Stimulated activated CD4-positive, alpha-beta T cell treated with anti-CD3 and anti-CD28 coated beads, Interleukin-4, amount 100 ng/mL, for 48 hours (primary cell): ENCODE measurements at regions not wholly inside any gene's neighbourhood (a gene's known extent, or its start where the extent isn't known, plus 50 kb on each side); places are given as distances from the start of the nearest gene placed in this dataset.
"Not testable (repeated sequence)": the region's sequence is repeated elsewhere in the genome, so short reads cannot be mapped to it uniquely, and the experiment has no call there.

Experiments
- DNase-seq, 2 donors: peaks; one replicate each; pipeline ENCODE4 v3.0.0-alpha.2; 2020; ENCODE audit warnings: low read depth in 2 of 2

- no peak for DNase-seq
Measured at GRCh38 chr2:16071039-16071864, 130.9 kb downstream of the MYCN start.

GRCh38 chr2:16070648-16070971 is 130.3 kb downstream of the MYCN start:
- no peak for DNase-seq

GRCh38 chr2:16069933-16070647 is 129.7 kb downstream of the MYCN start:
- DNase-seq: no peak

- no peak for DNase-seq
Measured at GRCh38 chr2:16069663-16069932, 129.2 kb downstream of the MYCN start.

DNA sequence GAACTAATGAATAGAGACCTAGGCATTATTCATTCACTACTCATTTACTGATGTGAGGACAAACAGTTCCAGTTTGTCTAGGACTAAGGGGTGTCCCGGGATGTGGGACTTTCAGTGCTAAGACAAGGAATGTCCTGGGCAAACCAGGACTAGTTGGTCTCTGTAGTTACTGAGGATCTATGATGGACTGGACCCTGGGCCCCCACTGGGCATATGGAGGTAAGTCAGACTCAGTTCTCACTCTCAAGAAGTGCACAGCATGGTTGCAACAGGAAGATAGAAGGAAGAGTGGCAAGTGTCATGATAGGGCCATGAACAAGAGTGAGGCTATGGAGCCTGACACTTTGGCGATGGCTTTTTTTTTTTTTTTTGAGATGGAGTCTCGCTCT is 128.2 kb downstream of the MYCN start:
- DNase-seq: no peak

- DNase-seq: no peak
Measured at GRCh38 chr2:16067866-16068551, 127.7 kb downstream of the MYCN start.

DNA sequence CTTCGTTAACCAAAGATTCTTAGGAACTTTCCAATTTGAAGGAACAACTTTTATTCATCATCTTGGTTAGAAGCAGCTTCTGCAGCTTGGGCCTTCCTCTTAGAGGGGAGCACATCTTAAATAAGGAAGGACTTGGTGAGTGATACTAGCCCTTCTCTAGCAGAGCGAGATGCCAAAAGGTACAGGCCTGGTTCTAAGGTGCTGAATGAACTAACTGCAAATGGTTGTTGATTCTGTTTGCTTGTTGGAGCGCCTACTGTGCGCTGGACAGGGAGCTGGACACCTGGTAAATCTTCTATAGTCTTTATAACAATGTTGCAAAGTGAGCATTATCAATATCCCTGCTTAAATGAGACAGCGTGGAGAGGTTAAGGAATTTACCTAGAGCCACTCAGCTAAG is 127.1 kb downstream of the MYCN start:
- no peak for DNase-seq

GRCh38 chr2:16067037-16067406 is 126.7 kb downstream of the MYCN start:
- DNase-seq: no peak

DNA sequence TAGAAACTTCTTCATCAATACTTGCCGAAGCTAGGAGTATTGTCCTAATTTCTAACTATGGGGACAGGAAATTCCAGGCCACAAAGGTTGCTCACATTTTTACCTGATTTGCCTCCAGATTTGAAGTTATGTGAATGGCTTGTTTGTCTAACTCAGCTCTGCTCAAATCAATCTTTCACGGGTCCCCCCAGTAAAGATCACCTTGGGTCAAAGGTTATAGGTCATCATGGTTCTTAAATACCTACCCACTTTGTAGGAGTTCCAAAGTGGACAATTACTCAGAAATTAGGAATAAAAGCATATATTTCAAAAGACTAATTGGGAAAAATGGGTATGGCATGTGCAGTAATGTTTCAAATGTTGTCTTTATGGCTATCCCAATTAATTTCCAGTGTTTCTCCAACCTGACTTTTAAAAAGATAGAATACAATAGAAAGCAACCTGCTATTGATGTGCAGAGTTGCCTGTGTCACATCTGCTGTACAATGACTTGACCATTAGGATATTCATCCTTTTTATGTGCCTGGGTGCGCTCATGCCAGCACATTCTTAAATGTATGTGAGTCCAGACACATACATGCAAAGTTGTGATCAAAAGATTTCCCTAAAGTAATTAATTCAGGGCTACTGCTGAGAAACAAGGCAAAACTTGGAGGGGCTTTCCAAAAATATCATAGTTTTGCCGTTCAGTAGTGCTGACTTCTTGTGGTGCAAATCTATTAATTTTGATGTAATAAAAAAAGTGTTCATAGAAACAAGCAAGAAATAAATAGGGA is 126.1 kb downstream of the MYCN start:
- no peak for DNase-seq

DNA sequence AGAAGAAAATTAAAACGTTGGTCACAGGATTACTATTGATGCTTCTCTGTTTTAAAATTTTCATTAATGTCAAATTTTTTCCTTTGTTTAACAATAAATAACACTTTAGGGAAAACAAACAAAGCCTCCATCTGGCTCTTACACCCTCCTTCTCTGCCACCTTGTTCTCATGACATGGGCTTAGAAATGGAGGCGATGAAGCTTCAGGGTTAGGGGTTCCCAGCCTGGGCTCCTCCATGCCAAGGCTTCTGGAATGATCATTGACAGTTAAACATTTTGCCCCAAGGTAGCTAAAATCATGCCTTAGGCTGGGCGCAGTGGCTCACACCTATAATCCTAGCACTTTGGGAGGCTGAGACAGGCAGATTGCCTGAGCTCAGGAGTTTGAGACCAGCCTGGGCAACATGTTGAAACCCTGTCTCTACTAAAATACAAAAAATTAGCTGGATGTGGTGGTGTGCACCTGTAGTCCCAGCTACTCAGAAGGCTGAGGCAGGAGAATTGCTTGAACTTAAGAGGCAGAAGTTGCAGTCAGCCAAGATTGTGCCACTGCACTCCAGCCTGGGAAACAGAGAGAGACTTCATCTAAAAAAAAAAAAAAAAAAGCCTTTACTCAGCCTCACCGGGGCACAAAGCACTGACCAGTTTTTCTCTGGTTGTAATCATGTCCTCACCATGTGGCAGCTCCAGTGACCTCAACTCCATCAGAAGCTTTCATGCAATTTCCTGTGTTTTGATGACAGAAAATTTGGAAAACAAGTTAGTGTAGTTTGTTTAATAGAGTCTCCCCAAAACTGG is 125.1 kb downstream of the MYCN start:
- DNase-seq: not testable (repeated sequence)

- DNase-seq: no peak
Measured at GRCh38 chr2:16064745-16065144, 124.4 kb downstream of the MYCN start.

- DNase-seq: no peak
Measured at GRCh38 chr2:16063955-16064633, 123.7 kb downstream of the MYCN start.

- DNase-seq: no peak
Measured at GRCh38 chr2:16063251-16063850, 123.0 kb downstream of the MYCN start.

- DNase-seq: no peak
Measured at GRCh38 chr2:16062471-16063250, 122.3 kb downstream of the MYCN start.

GRCh38 chr2:16061441-16062217 is 121.3 kb downstream of the MYCN start:
- no peak for DNase-seq

GRCh38 chr2:16060936-16061338 is 120.6 kb downstream of the MYCN start:
- DNase-seq: no peak

- DNase-seq: no peak
Measured at GRCh38 chr2:16060125-16060935, 120.0 kb downstream of the MYCN start.

DNA sequence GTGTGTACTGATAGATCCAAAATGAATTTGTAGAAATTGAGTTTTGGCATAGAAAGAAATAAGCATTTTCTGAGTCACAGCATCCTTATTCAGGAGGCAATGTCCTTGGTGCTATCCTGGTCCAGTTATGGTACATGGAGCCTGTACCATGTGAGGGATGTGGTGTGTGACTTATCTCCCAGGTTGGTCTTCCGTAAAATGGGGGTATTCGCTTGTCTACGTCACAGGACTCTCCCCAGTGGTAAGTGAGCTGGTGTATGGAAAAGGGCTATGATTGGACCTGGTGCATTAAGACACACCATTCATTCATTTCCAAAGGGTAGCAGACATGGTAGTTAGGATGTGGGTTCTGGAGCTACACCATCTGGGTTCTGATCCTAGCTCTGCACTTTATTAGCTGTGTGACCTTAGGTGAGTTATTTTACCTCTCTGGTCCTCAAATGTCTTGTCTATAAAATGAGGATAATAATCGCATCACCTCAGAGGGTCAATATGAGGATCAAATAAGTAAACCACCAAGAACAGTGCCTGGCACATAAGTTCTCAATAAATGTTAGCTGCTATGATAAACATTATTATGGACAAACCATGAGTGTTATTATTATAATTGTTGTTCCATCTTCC is 119.2 kb downstream of the MYCN start:
- DNase-seq: no peak
